ENCODE measurements at regions not wholly inside any gene's neighbourhood (a gene's known extent, or its start where the extent isn't known, plus 50 kb on each side); places are given as distances from the start of the nearest gene placed in this dataset.
"Not testable (repeated sequence)": the region's sequence is repeated elsewhere in the genome, so short reads cannot be mapped to it uniquely, and the experiment has no call there.

DNA sequence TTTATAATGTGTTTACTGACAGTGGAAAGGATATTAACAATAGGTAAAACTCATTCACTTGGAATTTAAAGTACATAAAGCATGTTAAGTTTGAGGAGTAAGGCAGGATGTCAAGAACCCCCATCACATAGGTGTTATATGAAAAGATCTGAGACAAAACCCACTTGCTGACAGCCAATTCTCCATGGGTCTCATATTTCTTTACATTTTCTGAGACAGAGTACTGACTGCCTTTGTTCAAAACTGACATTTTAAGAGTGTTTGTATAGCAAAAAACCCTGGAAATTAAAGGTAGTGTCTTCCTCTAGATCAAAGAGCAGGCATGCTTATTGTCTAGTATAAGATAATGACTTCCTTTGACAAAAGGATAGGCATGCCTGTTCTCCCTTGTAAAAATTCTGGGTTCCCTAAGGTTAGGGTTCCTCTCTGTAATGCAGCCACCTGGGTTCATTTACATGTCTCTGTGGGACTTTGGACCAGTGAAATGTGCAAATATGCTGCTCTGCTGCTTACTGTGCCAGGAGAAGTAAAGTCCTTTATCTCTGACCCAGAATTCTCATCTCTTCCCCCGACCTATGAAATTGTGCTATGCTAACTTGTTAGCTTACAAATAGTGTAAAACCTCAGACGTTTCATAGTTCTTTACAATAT, 123.6 kb downstream of the PCDH18 start:
- intact Hi-C loops (cut with DNase I), result no loop called here
- ATAC-seq (no peak), DNase-seq (ENCODE audit: low spot score) (no peak)

DNA sequence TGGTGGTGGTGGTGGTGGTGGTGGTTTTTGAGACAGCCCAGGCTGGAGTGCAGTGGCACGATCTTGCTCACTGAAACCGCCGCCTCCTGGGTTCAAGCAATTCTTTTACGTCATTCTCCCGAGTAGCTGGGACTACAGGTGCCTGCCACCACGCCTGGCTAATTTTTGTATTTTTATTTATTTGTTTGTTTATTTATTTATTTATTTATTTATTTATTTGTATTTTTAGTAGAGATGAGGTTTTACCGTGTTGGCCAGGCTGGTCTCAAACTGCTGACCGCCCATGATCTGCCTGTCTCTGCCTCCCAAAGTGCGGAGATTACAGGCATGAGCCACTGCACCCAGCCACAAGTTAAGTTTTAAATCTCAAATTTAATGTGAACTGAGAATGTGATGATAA, 126.5 kb downstream of the PCDH18 start:
- ATAC-seq; DNase-seq (ENCODE audit: low spot score); intact Hi-C loops (cut with DNase I): not testable (repeated sequence)

GRCh38 chr4:137394018-137394417, 138.3 kb downstream of the PCDH18 start:
- ATAC-seq (peak; percentile 66), DNase-seq (ENCODE audit: low spot score) (no peak)
- intact Hi-C loops (cut with DNase I), result no loop called here

DNA sequence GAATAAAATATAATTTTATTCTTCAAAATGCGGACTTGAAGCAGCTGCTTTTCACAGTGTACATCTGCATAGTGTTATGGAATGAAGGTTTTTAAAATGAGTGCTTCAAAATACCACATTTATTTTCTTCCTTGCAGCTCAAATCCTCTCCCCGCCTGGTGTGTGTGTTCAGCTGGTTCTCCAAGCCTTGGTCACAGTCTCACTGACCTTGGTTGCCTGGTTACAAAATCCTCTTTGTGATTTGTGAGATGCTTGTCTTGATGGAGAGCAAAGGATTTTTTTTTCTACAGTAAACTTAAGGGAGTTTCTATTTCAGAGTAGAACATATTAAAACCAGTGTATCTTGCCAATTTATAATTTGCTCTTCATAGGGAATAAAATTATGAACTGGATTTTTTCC, 139.2 kb downstream of the PCDH18 start:
- DNase-seq (ENCODE audit: low spot score) (peak; percentile 61), ATAC-seq (peak; percentile 96)
- intact Hi-C loops (cut with DNase I), result no loop called here

DNA sequence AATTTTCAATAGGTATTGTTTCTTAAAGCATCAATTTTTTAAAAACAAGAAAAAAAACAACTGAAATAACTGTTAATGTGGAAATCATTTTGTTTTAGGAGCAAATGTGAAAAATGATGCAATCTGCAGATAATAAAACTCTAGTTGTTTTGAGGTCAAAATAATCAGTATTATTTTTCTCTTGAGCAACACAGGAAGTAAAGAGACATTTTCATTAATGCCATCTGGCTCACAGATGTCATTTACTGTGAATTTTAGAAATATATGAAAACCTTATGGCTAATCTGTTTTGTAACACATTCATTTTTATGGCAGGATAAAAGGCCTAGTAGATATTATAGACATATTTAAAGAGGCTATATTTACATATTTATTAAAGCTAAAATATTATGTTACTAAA, 141.6 kb downstream of the PCDH18 start:
- ATAC-seq (peak; percentile 66), DNase-seq (ENCODE audit: low spot score) (no peak)
- intact Hi-C loops (cut with DNase I), result no loop called here

DNA sequence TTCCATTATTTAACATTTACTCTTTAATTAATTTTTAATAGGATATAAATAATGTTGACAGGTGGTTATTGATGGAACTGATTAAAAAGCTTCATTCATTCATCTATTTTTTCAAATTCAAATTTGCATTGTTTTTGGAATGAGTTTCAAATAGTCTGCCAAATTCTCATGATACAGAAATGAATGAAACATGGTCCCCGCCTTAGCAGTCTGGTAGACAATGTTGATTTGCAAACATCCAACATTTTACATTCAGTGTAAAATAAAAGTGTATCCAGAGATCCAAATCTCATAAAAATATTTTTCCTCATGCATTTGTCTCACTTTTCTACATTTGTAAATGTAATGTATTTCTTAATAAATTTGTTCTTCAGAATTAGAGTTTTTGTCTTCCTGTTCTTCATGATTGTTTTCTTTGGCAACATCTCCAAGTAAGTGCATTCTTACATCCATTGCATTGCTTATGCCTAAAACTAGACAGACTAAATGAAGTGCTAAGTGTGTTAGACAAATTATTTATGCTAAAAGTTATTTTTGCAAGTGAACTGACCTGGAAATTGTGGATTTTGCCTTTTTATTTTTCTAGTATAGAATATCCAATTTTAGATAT, 142.3 kb downstream of the PCDH18 start:
- DNase-seq (ENCODE audit: low spot score) (no peak), ATAC-seq (no peak)
- intact Hi-C loops (cut with DNase I), result no loop called here

GRCh38 chr4:137387924-137388323, 144.4 kb downstream of the PCDH18 start:
- no peak for ATAC-seq
- intact Hi-C loops (cut with DNase I), result no loop called here

GRCh38 chr4:137384476-137384875, 147.8 kb downstream of the PCDH18 start:
- no peak for DNase-seq (ENCODE audit: low spot score)
- intact Hi-C loops (cut with DNase I), result no loop called here
- no peak for ATAC-seq

More at GRCh38 chr4:137387924-137388323, 144.4 kb downstream of the PCDH18 start:
- no peak for DNase-seq (ENCODE audit: low spot score)

GRCh38 chr4:137378821-137379220, 153.5 kb downstream of the PCDH18 start:
- ATAC-seq, result no peak
- intact Hi-C loops (cut with DNase I), result no loop called here
- no peak for DNase-seq (ENCODE audit: low spot score)

- ATAC-seq (no peak), DNase-seq (ENCODE audit: low spot score) (no peak)
- intact Hi-C loops (cut with DNase I), result no loop called here
Observed at GRCh38 chr4:137378393-137378792, 153.9 kb downstream of the PCDH18 start.

DNA sequence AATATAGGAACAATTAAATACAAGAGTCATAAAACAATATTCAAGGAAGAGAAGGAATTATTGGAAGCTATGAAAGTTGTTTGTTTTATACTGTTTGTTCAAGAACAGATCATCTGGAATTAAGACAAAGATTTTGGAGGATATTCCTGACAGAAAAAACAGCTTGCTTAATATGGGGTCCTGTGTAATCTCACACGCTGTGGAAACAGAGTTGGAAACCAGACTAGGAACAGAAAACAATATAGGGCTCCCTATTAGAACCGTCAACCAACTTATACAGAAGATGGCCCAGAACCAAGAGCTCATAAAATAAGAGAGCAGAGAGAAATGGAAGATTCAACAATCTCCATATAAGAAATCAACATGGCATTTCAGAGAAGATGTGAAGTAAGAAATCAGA, 156.0 kb downstream of the PCDH18 start:
- intact Hi-C loops (cut with DNase I), result no loop called here
- DNase-seq (ENCODE audit: low spot score) (no peak), ATAC-seq (no peak)

GRCh38 chr4:137375111-137375850, 157.0 kb downstream of the PCDH18 start:
- intact Hi-C loops (cut with DNase I), result no loop called here
- DNase-seq (ENCODE audit: low spot score), result no peak
- ATAC-seq, result peak; percentile 57

DNA sequence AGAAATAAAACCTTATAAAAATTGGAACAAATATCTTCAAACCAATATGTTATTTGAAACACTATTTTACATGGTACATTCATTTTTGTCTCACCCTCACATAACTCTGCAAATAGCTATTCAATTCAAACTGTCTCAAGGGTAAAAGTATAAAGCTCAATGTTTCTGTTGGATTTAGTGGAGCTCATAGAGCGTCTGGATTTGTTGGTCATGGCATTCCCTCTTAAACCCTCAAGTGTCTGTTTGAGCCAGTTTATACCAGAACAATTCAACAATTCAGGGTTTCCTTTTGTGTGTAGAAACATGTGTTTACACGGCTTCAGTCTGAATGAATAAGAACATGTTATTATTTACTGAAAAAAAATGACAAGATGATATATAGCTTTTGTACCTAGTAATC, 161.6 kb downstream of the PCDH18 start:
- no peak for DNase-seq (ENCODE audit: low spot score)
- ATAC-seq, result peak; percentile 59
- intact Hi-C loops (cut with DNase I), result no loop called here

GRCh38 chr4:137370206-137370633, 162.1 kb downstream of the PCDH18 start:
- intact Hi-C loops (cut with DNase I), result no loop called here

DNA sequence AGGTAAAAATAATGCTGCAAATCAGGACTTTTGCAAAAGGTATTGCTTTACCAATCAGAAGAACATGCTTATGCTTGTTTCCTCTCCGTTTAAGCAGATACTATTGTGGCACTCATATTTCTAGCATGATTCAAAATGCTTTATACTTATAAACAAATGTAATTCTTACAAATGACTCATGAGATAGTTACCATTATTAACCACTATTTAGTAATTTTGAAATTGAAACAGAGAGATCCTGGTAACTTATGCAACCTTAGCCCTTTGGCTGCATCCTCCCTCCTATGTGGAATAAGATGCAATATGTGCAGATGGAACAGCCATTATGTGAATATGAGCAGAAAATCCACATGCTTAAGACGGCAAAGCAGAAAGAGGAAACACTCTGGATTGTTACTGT, 164.7 kb downstream of the PCDH18 start:
- DNase-seq (ENCODE audit: low spot score), result no peak
- intact Hi-C loops (cut with DNase I), result no loop called here

More at GRCh38 chr4:137370206-137370633, 162.1 kb downstream of the PCDH18 start:
- ATAC-seq (no peak), DNase-seq (ENCODE audit: low spot score) (no peak)

DNA sequence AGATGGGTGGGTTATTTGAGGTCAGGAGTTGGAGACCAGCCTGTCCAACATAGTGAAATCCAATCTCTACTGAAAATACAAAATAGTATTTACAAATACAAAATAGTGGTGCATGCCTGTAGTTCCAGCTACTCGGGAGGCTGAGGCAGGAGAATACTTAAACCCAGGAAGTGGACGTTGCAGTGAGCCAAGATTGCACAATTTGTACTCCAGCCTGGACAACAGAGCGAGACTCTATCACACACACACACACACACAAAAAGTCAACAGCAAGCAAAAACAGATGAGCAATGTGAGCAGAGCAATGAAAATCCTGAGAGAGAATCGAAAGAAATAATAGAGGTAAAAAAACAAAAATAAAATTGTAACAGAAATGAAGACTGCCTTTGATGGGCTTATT, 168.8 kb downstream of the PCDH18 start:
- peak; percentile 26 for ATAC-seq
- intact Hi-C loops (cut with DNase I), result no loop called here
- no peak for DNase-seq (ENCODE audit: low spot score)

More for the DNA sequence above, 164.7 kb downstream of the PCDH18 start:
- ATAC-seq, result no peak

DNA sequence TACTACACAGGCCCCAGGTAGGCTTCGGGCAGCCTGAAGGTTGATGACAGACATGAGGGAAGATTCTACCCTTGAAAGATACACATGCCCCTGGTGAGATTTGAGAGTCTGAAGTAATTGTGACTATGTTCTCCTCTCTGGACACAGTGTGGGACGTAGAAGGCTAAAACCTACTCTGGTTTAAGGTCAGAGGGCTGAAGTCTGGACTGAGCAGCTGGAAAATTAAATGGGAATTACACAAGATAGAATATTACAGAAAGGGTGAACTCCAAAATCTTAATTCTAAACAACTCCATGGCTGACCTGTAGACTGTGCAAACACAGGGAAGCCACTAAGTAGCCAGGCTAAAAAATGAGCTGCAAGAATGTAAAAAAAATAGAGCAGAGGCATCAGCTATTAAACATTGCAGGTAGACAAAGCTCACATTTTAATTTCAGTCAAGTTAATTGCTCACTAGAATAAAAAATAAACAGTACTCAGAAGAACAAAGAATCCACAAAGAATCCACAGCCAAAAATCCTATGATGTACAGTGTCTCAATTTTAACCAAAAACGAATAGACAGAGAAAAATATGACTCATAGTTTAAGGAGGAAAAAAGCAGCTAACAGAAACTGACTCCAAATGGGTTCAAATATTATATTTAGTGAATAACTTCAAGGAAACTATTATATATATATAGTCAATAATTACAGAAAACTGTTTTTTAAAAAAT, 170.4 kb downstream of the PCDH18 start:
- ATAC-seq (peak; percentile 76), DNase-seq (ENCODE audit: low spot score) (no peak)
- intact Hi-C loops (cut with DNase I), result no loop called here

DNA sequence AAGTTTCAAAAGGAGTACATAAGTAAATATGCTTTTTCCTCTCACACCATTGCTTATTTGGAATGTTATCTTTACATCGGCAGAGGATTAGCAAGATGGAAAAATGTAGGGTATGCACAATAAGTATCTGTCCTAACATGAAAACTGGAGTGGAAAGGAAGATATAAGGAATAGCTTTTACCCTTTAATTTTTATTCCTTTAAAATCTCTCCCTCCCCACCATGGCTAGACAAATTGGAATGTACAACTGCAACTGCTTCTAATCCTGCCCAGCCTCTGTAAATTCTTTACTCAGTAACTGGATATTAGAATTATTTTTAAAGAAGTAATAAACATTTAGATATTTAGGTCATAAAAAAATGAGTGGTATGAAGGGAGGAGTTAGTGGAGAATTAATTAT, 171.5 kb downstream of the PCDH18 start:
- intact Hi-C loops (cut with DNase I), result no loop called here
- DNase-seq (ENCODE audit: low spot score) (no peak), ATAC-seq (no peak)

GRCh38 chr4:137359691-137360315, 172.5 kb downstream of the PCDH18 start:
- intact Hi-C loops (cut with DNase I), result no loop called here
- no peak for ATAC-seq
- no peak for DNase-seq (ENCODE audit: low spot score)

Data from sciatic nerve (tissue), 2 donors.